GM12872 (cell line): ENCODE measurements at regions not wholly inside any gene's neighbourhood (a gene's known extent, or its start where the extent isn't known, plus 50 kb on each side); places are given as distances from the start of the nearest gene placed in this dataset.

Experiments used
- TF ChIP-seq, protein P1 (sequence below): IDR thresholded peaks from 3 replicates; pipeline ENCODE4 v1.5.1; 2011; ENCODE audit warnings: low read depth, mild to moderate bottlenecking, low read length, moderate library complexity; ENCODE audit not compliant: insufficient read depth

DNA sequence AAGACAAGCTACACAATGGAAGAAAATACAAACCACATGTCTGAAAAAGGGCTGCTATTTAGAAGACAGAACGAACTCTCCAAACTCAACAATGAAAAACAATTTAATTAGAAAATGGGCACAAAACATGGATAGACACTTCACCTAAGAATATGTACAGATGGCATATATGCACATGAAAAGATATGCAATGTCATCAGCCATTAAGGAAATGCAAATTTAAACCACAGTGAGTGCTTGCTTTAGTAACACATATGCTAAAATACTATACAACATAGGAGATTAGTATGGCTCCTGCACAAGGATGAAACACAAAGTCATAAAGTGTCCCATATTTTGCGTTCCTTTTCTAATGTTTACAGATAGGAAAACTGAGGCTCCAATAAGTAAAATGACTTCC is 60.4 kb upstream of the FAM83B start:
- TF ChIP-seq, protein P1, sequence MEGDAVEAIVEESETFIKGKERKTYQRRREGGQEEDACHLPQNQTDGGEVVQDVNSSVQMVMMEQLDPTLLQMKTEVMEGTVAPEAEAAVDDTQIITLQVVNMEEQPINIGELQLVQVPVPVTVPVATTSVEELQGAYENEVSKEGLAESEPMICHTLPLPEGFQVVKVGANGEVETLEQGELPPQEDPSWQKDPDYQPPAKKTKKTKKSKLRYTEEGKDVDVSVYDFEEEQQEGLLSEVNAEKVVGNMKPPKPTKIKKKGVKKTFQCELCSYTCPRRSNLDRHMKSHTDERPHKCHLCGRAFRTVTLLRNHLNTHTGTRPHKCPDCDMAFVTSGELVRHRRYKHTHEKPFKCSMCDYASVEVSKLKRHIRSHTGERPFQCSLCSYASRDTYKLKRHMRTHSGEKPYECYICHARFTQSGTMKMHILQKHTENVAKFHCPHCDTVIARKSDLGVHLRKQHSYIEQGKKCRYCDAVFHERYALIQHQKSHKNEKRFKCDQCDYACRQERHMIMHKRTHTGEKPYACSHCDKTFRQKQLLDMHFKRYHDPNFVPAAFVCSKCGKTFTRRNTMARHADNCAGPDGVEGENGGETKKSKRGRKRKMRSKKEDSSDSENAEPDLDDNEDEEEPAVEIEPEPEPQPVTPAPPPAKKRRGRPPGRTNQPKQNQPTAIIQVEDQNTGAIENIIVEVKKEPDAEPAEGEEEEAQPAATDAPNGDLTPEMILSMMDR = no peak

DNA sequence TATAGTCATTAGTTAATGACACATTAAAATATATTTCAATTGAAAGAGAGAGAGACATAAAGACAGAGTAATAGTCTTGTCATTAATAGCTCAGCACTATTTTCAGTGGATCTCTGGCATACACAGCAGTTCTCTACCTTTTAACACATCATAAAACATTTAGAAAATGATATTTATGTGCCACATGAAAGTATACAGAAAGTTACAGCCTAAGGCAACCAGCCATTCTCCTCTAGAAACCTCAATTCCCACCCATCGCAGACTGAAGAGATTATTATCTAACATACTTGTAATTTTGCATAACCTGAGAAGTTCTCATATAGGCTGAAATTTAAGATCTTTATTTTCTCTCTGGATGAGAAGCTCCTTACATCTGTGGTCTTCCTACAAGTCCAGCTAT is 58.7 kb upstream of the FAM83B start:
- TF ChIP-seq, protein P1 = no peak
